ENCODE measurements at regions not wholly inside any gene's neighbourhood (a gene's known extent, or its start where the extent isn't known, plus 50 kb on each side); places are given as distances from the start of the nearest gene placed in this dataset.

DNA sequence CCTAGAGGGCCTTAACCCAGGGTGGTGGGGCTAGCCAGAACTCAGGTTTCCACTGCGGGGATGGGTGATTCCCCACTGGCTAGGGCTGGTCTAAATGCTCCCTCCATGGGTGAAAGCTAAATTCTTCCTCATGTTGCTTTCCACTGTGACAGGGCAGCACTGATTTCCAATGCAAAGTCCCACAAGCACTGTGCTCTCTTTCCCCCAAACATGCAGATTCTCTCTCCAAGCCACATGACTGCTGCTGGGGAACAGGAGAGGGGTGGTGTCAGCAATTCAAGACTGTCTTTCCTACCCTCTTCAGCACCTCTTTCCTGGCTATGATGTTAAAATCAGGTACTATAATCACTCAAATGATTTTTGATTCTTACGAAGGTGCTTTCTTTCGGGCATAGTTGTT, 215.5 kb downstream of the RWDD3 start:
- Histone ChIP-seq H3K4me1 (ENCODE audit: control insufficient read depth in 4 of 4, insufficient read depth in 4 of 4, low read length in 3 of 4) (no peaks in the 10 kb centered on the region), H3K9ac (ENCODE audit: low read depth in 1 of 2, low read length in 2 of 2) (no peak overlapping the region), H3K27ac (ENCODE audit: low read depth in 1 of 2, low read length in 2 of 2) (no peak overlapping the region), H3K27me3 (ENCODE audit: control insufficient read depth in 4 of 4, insufficient read depth in 4 of 4, low read length in 3 of 4) (no peaks in the 10 kb centered on the region), H3K9me3 (ENCODE audit: control insufficient read depth in 4 of 4, low read length in 3 of 4) (no peaks in the 10 kb centered on the region), H3K36me3 (ENCODE audit: control insufficient read depth in 4 of 4, insufficient read depth in 3 of 4, low read depth in 1 of 4, low read length in 3 of 4) (no peaks in the 10 kb centered on the region), H3K4me3 (ENCODE audit: low read depth in 1 of 3, low read length in 3 of 3) (no peak overlapping the region)
- TF ChIP-seq HNF4A (conservative IDR thresholded peaks at IDR 0.05) (no peak), RAD21 (IDR thresholded peaks at IDR 0.05) (no peak), TAF1 (conservative IDR thresholded peaks at IDR 0.05) (no peak), FOXA1 (IDR thresholded peaks at IDR 0.05) (no peak), GABPA (IDR thresholded peaks at IDR 0.05 in 1 of 2, conservative IDR thresholded peaks at IDR 0.05 in 1 of 2) (no peak), SP1 (IDR thresholded peaks at IDR 0.05) (no peak), YY1 (IDR thresholded peaks at IDR 0.05) (no peak), NR2F2 (IDR thresholded peaks at IDR 0.05) (no peak)
- TF ChIP-seq, protein P1, sequence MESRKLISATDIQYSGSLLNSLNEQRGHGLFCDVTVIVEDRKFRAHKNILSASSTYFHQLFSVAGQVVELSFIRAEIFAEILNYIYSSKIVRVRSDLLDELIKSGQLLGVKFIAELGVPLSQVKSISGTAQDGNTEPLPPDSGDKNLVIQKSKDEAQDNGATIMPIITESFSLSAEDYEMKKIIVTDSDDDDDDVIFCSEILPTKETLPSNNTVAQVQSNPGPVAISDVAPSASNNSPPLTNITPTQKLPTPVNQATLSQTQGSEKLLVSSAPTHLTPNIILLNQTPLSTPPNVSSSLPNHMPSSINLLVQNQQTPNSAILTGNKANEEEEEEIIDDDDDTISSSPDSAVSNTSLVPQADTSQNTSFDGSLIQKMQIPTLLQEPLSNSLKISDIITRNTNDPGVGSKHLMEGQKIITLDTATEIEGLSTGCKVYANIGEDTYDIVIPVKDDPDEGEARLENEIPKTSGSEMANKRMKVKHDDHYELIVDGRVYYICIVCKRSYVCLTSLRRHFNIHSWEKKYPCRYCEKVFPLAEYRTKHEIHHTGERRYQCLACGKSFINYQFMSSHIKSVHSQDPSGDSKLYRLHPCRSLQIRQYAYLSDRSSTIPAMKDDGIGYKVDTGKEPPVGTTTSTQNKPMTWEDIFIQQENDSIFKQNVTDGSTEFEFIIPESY (IDR thresholded peaks at IDR 0.05), result no peak
- TF ChIP-seq, protein P2, sequence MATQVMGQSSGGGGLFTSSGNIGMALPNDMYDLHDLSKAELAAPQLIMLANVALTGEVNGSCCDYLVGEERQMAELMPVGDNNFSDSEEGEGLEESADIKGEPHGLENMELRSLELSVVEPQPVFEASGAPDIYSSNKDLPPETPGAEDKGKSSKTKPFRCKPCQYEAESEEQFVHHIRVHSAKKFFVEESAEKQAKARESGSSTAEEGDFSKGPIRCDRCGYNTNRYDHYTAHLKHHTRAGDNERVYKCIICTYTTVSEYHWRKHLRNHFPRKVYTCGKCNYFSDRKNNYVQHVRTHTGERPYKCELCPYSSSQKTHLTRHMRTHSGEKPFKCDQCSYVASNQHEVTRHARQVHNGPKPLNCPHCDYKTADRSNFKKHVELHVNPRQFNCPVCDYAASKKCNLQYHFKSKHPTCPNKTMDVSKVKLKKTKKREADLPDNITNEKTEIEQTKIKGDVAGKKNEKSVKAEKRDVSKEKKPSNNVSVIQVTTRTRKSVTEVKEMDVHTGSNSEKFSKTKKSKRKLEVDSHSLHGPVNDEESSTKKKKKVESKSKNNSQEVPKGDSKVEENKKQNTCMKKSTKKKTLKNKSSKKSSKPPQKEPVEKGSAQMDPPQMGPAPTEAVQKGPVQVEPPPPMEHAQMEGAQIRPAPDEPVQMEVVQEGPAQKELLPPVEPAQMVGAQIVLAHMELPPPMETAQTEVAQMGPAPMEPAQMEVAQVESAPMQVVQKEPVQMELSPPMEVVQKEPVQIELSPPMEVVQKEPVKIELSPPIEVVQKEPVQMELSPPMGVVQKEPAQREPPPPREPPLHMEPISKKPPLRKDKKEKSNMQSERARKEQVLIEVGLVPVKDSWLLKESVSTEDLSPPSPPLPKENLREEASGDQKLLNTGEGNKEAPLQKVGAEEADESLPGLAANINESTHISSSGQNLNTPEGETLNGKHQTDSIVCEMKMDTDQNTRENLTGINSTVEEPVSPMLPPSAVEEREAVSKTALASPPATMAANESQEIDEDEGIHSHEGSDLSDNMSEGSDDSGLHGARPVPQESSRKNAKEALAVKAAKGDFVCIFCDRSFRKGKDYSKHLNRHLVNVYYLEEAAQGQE (IDR thresholded peaks at IDR 0.05), result no peak
- 92% methylated on average over 3 of the region's 3 CpGs for WGBS
- DNase-seq (ENCODE audit: low spot score), result no peak

DNA sequence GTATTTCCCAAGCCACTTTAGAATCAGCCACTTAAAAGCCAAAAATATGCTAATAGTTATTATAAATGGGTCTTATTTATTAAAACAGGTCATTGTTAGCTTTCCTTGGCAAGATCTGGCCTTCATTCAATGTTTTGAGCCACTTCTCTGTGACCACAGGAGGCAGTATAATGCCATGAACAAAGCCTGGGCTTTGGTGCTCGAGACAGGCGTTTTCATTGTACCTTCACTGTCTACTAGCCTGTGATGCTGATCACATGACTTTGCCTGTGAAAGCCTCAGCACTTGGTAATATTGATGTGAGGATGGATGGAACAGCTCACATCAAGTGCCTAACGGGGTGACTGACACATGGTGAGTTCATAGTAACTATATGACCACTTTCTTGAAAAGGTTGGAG, 217.0 kb downstream of the RWDD3 start:
- no peak overlapping the region for H3K9ac ChIP-seq (ENCODE audit: low read depth in 1 of 2, low read length in 2 of 2)
- no peaks in the 10 kb centered on the region for H3K9me3 ChIP-seq (ENCODE audit: control insufficient read depth in 4 of 4, low read length in 3 of 4)
- no peak for DNase-seq (ENCODE audit: low spot score)
- no peaks in the 10 kb centered on the region for H3K4me1 ChIP-seq (ENCODE audit: control insufficient read depth in 4 of 4, insufficient read depth in 4 of 4, low read length in 3 of 4)
- H3K27me3 ChIP-seq (ENCODE audit: control insufficient read depth in 4 of 4, insufficient read depth in 4 of 4, low read length in 3 of 4), result no peaks in the 10 kb centered on the region
- no peak for TF ChIP-seq EGR1 (IDR thresholded peaks at IDR 0.05; ENCODE audit: low read depth in 2 of 2)
- peak in 1 of 2 donors; percentile 42 for TF ChIP-seq RAD21 (IDR thresholded peaks at IDR 0.05)
- TF ChIP-seq FOXA2 (IDR thresholded peaks at IDR 0.05), result no peak
- TF ChIP-seq RXRA (IDR thresholded peaks at IDR 0.05), result no peak
- no peak for TF ChIP-seq HNF4A (conservative IDR thresholded peaks at IDR 0.05)
- H3K27ac ChIP-seq (ENCODE audit: low read depth in 1 of 2, low read length in 2 of 2), result no peak overlapping the region
- H3K4me3 ChIP-seq (ENCODE audit: low read depth in 1 of 3, low read length in 3 of 3), result no peak overlapping the region
- H3K36me3 ChIP-seq (ENCODE audit: control insufficient read depth in 4 of 4, insufficient read depth in 3 of 4, low read depth in 1 of 4, low read length in 3 of 4), result no peaks in the 10 kb centered on the region
- WGBS, result 73% methylated on average over 3 of the region's 3 CpGs

DNA sequence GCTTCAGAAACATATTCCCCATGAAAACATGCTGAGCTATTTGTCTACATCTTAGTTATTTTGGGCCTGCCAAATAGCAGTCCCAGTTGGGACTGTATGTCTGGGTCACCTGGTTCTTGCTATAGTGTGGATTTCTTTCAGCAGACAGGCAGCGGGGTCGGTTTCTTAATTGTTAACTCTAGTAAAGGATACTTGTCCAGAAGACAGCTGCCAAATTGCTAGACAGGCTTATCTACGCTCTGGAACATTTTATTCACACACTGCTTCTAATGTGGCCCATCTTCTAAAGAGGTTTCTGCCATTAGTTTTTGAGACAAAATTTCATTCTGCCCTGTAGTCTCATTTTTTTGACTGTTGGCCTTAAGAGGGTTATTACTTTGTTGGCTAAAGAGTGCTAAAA, 217.9 kb downstream of the RWDD3 start:
- no peak for DNase-seq (ENCODE audit: low spot score)
- Histone ChIP-seq H3K27me3 (ENCODE audit: control insufficient read depth in 4 of 4, insufficient read depth in 4 of 4, low read length in 3 of 4) (no peaks in the 10 kb centered on the region), H3K27ac (ENCODE audit: low read depth in 1 of 2, low read length in 2 of 2) (no peak overlapping the region), H3K4me3 (ENCODE audit: low read depth in 1 of 3, low read length in 3 of 3) (no peak overlapping the region), H3K36me3 (ENCODE audit: control insufficient read depth in 4 of 4, insufficient read depth in 3 of 4, low read depth in 1 of 4, low read length in 3 of 4) (no peaks in the 10 kb centered on the region), H3K9ac (ENCODE audit: low read depth in 1 of 2, low read length in 2 of 2) (no peak overlapping the region), H3K4me1 (ENCODE audit: control insufficient read depth in 4 of 4, insufficient read depth in 4 of 4, low read length in 3 of 4) (no peaks in the 10 kb centered on the region), H3K9me3 (ENCODE audit: control insufficient read depth in 4 of 4, low read length in 3 of 4) (no peaks in the 10 kb centered on the region)
- 86% methylated on average over 3 of the region's 3 CpGs for WGBS
- TF ChIP-seq NR2F2 (IDR thresholded peaks at IDR 0.05) (no peak), EGR1 (IDR thresholded peaks at IDR 0.05; ENCODE audit: low read depth in 2 of 2) (no peak), HNF4A (conservative IDR thresholded peaks at IDR 0.05) (no peak)
- TF ChIP-seq, protein P3, sequence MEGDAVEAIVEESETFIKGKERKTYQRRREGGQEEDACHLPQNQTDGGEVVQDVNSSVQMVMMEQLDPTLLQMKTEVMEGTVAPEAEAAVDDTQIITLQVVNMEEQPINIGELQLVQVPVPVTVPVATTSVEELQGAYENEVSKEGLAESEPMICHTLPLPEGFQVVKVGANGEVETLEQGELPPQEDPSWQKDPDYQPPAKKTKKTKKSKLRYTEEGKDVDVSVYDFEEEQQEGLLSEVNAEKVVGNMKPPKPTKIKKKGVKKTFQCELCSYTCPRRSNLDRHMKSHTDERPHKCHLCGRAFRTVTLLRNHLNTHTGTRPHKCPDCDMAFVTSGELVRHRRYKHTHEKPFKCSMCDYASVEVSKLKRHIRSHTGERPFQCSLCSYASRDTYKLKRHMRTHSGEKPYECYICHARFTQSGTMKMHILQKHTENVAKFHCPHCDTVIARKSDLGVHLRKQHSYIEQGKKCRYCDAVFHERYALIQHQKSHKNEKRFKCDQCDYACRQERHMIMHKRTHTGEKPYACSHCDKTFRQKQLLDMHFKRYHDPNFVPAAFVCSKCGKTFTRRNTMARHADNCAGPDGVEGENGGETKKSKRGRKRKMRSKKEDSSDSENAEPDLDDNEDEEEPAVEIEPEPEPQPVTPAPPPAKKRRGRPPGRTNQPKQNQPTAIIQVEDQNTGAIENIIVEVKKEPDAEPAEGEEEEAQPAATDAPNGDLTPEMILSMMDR (IDR thresholded peaks at IDR 0.05; ENCODE audit: low read depth, low read length, missing input control), result no peak
- TF ChIP-seq, protein P2 (IDR thresholded peaks at IDR 0.05), result no peak
- TF ChIP-seq, protein P1 (IDR thresholded peaks at IDR 0.05), result no peak

Data from liver (tissue), 8 donors.